NB4 (cell line): ENCODE measurements at regions not wholly inside any gene's neighbourhood (a gene's known extent, or its start where the extent isn't known, plus 50 kb on each side); places are given as distances from the start of the nearest gene placed in this dataset.
"Not testable (repeated sequence)": the region's sequence is repeated elsewhere in the genome, so short reads cannot be mapped to it uniquely, and the experiment has no call there.

ENCODE experiments used
- DNase-seq: peaks from one replicate; pipeline ENCODE4 v3.0.0; 2010; ENCODE audit warnings: low read depth
- H3K4me3 ChIP-seq: one replicate; pipeline ENCODE4 v1.5.1; 2011; ENCODE audit warnings: mild to moderate bottlenecking, low read depth, low read length, moderate library complexity
- CTCF ChIP-seq: IDR thresholded peaks from one replicate; pipeline ENCODE4 v1.5.1; 2012; ENCODE audit warnings: low read depth, low read length
- MAX ChIP-seq: IDR thresholded peaks from 2 replicates; pipeline ENCODE4 v1.6.1; 2011; ENCODE audit warnings: low read depth, low read length
- MYC ChIP-seq: IDR thresholded peaks from 2 replicates; pipeline ENCODE4 v1.6.1; 2011; ENCODE audit warnings: low read depth, low read length
- POLR2A ChIP-seq: IDR thresholded peaks from 2 replicates; pipeline ENCODE4 v1.6.1; 2011; ENCODE audit warnings: mild to moderate bottlenecking; ENCODE audit not compliant: insufficient read length; ENCODE audit errors: extremely low read depth

- no peak for DNase-seq
- TF ChIP-seq MYC (no peak), CTCF (no peak), POLR2A (no peak), MAX (no peak)
- no peak overlapping the region for H3K4me3 ChIP-seq
Observed at GRCh38 chr1:38728585-38728908, 131.0 kb downstream of the RRAGC start.

- TF ChIP-seq CTCF = no peak
- no peak for TF ChIP-seq MYC
- TF ChIP-seq POLR2A = no peak
- H3K4me3 ChIP-seq = no peak overlapping the region
- DNase-seq = no peak
Observed at GRCh38 chr1:38727684-38728584, 131.6 kb downstream of the RRAGC start.

GRCh38 chr1:38725321-38725961 lies 134.1 kb downstream of the RRAGC start:
- not testable (repeated sequence) for DNase-seq, H3K4me3 ChIP-seq

GRCh38 chr1:38724160-38725131 lies 135.1 kb downstream of the RRAGC start:
- TF ChIP-seq POLR2A (no peak), MAX (no peak), MYC (no peak), CTCF (no peak)
- no peak for DNase-seq
- no peak overlapping the region for H3K4me3 ChIP-seq

- no peak for DNase-seq
- TF ChIP-seq MYC (no peak), MAX (no peak), POLR2A (no peak), CTCF (no peak)
- no peak overlapping the region for H3K4me3 ChIP-seq
Observed at GRCh38 chr1:38721816-38722215, 137.8 kb downstream of the RRAGC start.

GRCh38 chr1:38719880-38720279 lies 139.7 kb downstream of the RRAGC start:
- no peak overlapping the region for H3K4me3 ChIP-seq
- DNase-seq = no peak
- TF ChIP-seq POLR2A (no peak), MYC (no peak), CTCF (no peak), MAX (no peak)
